CD4-positive, alpha-beta T cell (primary cell): ENCODE measurements at regions not wholly inside any gene's neighbourhood (a gene's known extent, or its start where the extent isn't known, plus 50 kb on each side); places are given as distances from the start of the nearest gene placed in this dataset.

Experiments
- ATAC-seq: fragments of 200-7000 bp; cut with Tn5 transposase; one replicate; pipeline ENCODE4 v1.10.0; 2022; ENCODE audit warnings: mild to moderate bottlenecking; ENCODE audit not compliant: poor library complexity
- CTCF ChIA-PET: fragments of 350-600 bp; sonication (Branson Sonifier 250); formaldehyde crosslinking; loops from one replicate; lab custom pipeline; 2021; ENCODE audit warnings: antibody characterized with exemption, inconsistent platforms; lab: Charles Lee
- POLR2A ChIA-PET: fragments of 350-600 bp; sonication (Branson Sonifier 250); formaldehyde crosslinking; loops from one replicate; lab custom pipeline; 2021; ENCODE audit warnings: antibody characterized with exemption, inconsistent platforms; lab: Charles Lee
- DNase-seq, 14 experiments: peaks; one replicate each; pipeline ENCODE4 v3.0.0-alpha.2; 2013 to 2020; ENCODE audit warnings: mixed read lengths in 2 of 14
- H3K27ac ChIP-seq, 2 donors: one replicate each; pipeline versions ENCODE4 v1.5.1 to v1.7.0; 2013; ENCODE audit warnings: low read length in 2 of 2, low read depth in 1 of 2, mild to moderate bottlenecking in 1 of 2
- H3K27me3 ChIP-seq, 2 experiments: 1 replicate in 1 of 2; 2 replicates in 1 of 2; pipeline versions ENCODE4 v1.6.1 to v1.7.0; 2013; ENCODE audit warnings: low read length in 2 of 2, control low read depth in 1 of 2, mild to moderate bottlenecking in 1 of 2, moderate library complexity in 1 of 2; ENCODE audit not compliant: insufficient read depth in 2 of 2, control insufficient read depth in 1 of 2
- H3K36me3 ChIP-seq: one replicate; pipeline ENCODE4 v1.6.1; 2013; ENCODE audit warnings: low read length, control low read depth; ENCODE audit not compliant: insufficient read depth
- H3K4me1 ChIP-seq: one replicate; pipeline ENCODE4 v1.6.1; 2013; ENCODE audit warnings: low read length, control low read depth; ENCODE audit not compliant: insufficient read depth
- H3K4me3 ChIP-seq: one replicate; pipeline ENCODE4 v1.5.1; 2013; ENCODE audit warnings: mild to moderate bottlenecking, low read length, moderate library complexity
- H3K9me3 ChIP-seq, 2 experiments: 1 replicate in 1 of 2; 2 replicates in 1 of 2; pipeline versions ENCODE4 v1.6.1 to v1.7.0; 2013; ENCODE audit warnings: low read length in 2 of 2, mild to moderate bottlenecking in 2 of 2, control low read depth in 1 of 2, moderate library complexity in 1 of 2; ENCODE audit not compliant: control insufficient read depth in 1 of 2, insufficient read depth in 1 of 2
- H3K27ac Mint-ChIP-seq: one replicate; pipeline ENCODE4 v1.8.0; 2020; ENCODE audit warnings: mixed read lengths
- H3K27me3 Mint-ChIP-seq: one replicate; pipeline ENCODE4 v1.8.0; 2021; ENCODE audit warnings: mixed read lengths
- H3K36me3 Mint-ChIP-seq: one replicate; pipeline ENCODE4 v1.8.0; 2021; ENCODE audit warnings: low read depth, mixed read lengths
- H3K4me1 Mint-ChIP-seq: one replicate; pipeline ENCODE4 v1.8.0; 2021; ENCODE audit warnings: low read depth, mixed read lengths
- H3K4me3 Mint-ChIP-seq: one replicate; pipeline ENCODE4 v1.8.0; 2020; ENCODE audit warnings: mild to moderate bottlenecking, mixed read lengths
- H3K9me3 Mint-ChIP-seq: one replicate; pipeline ENCODE4 v1.8.0; 2020; ENCODE audit warnings: mixed read lengths
- intact Hi-C, 2 experiments: fragments of 100-400 bp; cut with DNase I in 1 of 2; cut with micrococcal nuclease in 1 of 2; formaldehyde crosslinking; loops; one replicate each; pipeline versions ENCODE4 v1.15.1 to v1.9.0; 2023 to 2025; cut with DNase I, micrococcal nuclease
- TF ChIP-seq, protein P1 (sequence below): fragments of 200-600 bp; IDR thresholded peaks from one replicate; pipeline ENCODE4 v1.8.0; 2022; ENCODE audit warnings: antibody characterized with exemption, mild to moderate bottlenecking

GRCh38 chr3:157832588-157832987 is 273.6 kb downstream of the SHOX2 start:
- no peak for ATAC-seq

GRCh38 chr3:157830556-157831236 is 275.5 kb downstream of the SHOX2 start:
- H3K27ac ChIP-seq, result no peak overlapping the region
- no peaks in the 10 kb centered on the region for H3K4me1 ChIP-seq
- H3K27me3 ChIP-seq, result no peaks in the 10 kb centered on the region
- intact Hi-C loops, result no loop called here
- CTCF ChIA-PET, result no interaction called here
- H3K4me3 ChIP-seq, result no peak overlapping the region
- no peak for ATAC-seq
- H3K36me3 ChIP-seq, result no peaks in the 10 kb centered on the region
- H3K9me3 Mint-ChIP-seq, result peaks cover 9% of the 10 kb centered on the region
- H3K27ac Mint-ChIP-seq, result no peak overlapping the region
- no peak overlapping the region for H3K4me3 Mint-ChIP-seq
- TF ChIP-seq, protein P1, sequence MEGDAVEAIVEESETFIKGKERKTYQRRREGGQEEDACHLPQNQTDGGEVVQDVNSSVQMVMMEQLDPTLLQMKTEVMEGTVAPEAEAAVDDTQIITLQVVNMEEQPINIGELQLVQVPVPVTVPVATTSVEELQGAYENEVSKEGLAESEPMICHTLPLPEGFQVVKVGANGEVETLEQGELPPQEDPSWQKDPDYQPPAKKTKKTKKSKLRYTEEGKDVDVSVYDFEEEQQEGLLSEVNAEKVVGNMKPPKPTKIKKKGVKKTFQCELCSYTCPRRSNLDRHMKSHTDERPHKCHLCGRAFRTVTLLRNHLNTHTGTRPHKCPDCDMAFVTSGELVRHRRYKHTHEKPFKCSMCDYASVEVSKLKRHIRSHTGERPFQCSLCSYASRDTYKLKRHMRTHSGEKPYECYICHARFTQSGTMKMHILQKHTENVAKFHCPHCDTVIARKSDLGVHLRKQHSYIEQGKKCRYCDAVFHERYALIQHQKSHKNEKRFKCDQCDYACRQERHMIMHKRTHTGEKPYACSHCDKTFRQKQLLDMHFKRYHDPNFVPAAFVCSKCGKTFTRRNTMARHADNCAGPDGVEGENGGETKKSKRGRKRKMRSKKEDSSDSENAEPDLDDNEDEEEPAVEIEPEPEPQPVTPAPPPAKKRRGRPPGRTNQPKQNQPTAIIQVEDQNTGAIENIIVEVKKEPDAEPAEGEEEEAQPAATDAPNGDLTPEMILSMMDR, result no peak
- H3K4me1 Mint-ChIP-seq, result no peaks in the 10 kb centered on the region
- no peak for DNase-seq
- H3K36me3 Mint-ChIP-seq, result no peaks in the 10 kb centered on the region
- POLR2A ChIA-PET, result no interaction called here
- H3K27me3 Mint-ChIP-seq, result peaks cover 10% of the 10 kb centered on the region
- peaks cover 7 to 11% of the 10 kb centered on the region in 2 experiments for H3K9me3 ChIP-seq

More at GRCh38 chr3:157832588-157832987, 273.6 kb downstream of the SHOX2 start:
- Histone ChIP-seq H3K4me1 (no peaks in the 10 kb centered on the region), H3K4me3 (no peak overlapping the region), H3K27me3 (no peaks in the 10 kb centered on the region), H3K36me3 (no peaks in the 10 kb centered on the region), H3K9me3 (peaks cover 7 to 11% of the 10 kb centered on the region in 2 experiments), H3K27ac (no peak overlapping the region)
- no peaks in the 10 kb centered on the region for H3K4me1 Mint-ChIP-seq
- ChIA-PET CTCF (no interaction called here), POLR2A (no interaction called here)
- no peaks in the 10 kb centered on the region for H3K36me3 Mint-ChIP-seq
- DNase-seq, result no peak
- H3K27ac Mint-ChIP-seq, result no peak overlapping the region
- H3K27me3 Mint-ChIP-seq, result peaks cover 10% of the 10 kb centered on the region
- H3K4me3 Mint-ChIP-seq, result no peak overlapping the region
- intact Hi-C loops, result no loop called here
- TF ChIP-seq, protein P1, result no peak
- H3K9me3 Mint-ChIP-seq, result peaks cover 9% of the 10 kb centered on the region

DNA sequence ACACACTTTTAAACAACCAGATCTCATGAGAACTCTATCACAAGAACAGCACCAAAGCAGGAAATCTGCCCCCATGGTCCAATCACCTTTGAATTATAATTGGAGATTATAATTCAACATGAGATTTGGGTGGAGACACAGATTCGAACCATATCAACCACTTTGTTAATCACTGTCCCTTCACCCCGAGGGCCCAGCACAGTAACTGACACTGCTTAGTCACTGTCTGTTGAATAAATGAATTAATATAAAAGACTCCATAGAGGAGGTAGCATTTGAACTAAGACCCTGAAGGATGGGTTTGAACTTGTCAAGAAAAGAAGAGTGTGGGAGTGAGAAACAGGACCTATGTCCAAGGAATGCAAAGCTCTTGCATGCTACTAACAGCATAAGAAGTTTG is 276.4 kb downstream of the SHOX2 start:
- ATAC-seq (no peak), DNase-seq (no peak)
- H3K4me3 ChIP-seq, result no peak overlapping the region
- no peaks in the 10 kb centered on the region for H3K4me1 Mint-ChIP-seq
- no peak overlapping the region for H3K27ac Mint-ChIP-seq
- peaks cover 9% of the 10 kb centered on the region for H3K9me3 Mint-ChIP-seq
- H3K4me1 ChIP-seq, result no peaks in the 10 kb centered on the region
- H3K27me3 ChIP-seq, result no peaks in the 10 kb centered on the region
- intact Hi-C loops, result no loop called here
- H3K27ac ChIP-seq, result no peak overlapping the region
- peaks cover 4% of the 10 kb centered on the region for H3K27me3 Mint-ChIP-seq
- H3K4me3 Mint-ChIP-seq, result no peak overlapping the region
- TF ChIP-seq, protein P1, result no peak
- H3K36me3 ChIP-seq, result no peaks in the 10 kb centered on the region
- POLR2A ChIA-PET, result no interaction called here
- H3K9me3 ChIP-seq, result peaks cover 7 to 11% of the 10 kb centered on the region in 2 experiments
- no peaks in the 10 kb centered on the region for H3K36me3 Mint-ChIP-seq
- CTCF ChIA-PET, result no interaction called here
